ENCODE measurements at regions not wholly inside any gene's neighbourhood (a gene's known extent, or its start where the extent isn't known, plus 50 kb on each side); places are given as distances from the start of the nearest gene placed in this dataset.

DNA sequence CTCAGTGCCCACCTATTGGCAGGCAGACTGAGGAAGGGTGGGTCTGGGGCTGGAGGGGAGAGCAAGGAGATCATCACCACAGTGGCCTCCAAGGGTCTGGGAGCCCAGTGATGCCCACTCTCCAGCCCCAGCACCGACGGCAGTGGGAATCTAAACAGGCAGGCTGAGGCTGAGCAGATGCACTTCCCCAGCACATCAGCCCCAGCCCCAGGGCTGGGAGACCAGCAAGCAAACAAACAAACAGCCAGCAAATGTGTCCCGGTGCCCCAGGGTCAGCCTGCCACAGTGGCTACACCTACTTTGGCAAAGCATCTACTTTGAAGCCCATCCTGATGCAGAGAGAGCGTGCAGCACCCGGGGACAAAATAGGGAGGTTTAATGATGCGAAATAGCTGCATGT lies 216.3 kb upstream of the ZC3H12A start:
- TF ChIP-seq CTCF (IDR thresholded peaks at IDR 0.05; ENCODE audit: low read length) (no peak), EZH2phosphoT487 (IDR thresholded peaks at IDR 0.05; ENCODE audit: low read length) (no peak)

Measured in MM.1S (cell line).